ENCODE measurements at regions not wholly inside any gene's neighbourhood (a gene's known extent, or its start where the extent isn't known, plus 50 kb on each side); places are given as distances from the start of the nearest gene placed in this dataset.

- no peak for TF ChIP-seq CTCF (IDR thresholded peaks at IDR 0.05)
- TF ChIP-seq EP300 (IDR thresholded peaks at IDR 0.05): no peak
Observed at GRCh38 chr6:108765495-108765894, 82.7 kb upstream of the ARMC2 start.
